ENCODE measurements at regions not wholly inside any gene's neighbourhood (a gene's known extent, or its start where the extent isn't known, plus 50 kb on each side); places are given as distances from the start of the nearest gene placed in this dataset.

GRCh38 chr2:220302756-220303155 is 675.3 kb downstream of the SLC4A3 start:
- no peak for DNase-seq

GRCh38 chr2:220309215-220309614 is 681.8 kb downstream of the SLC4A3 start:
- DNase-seq = no peak

GRCh38 chr2:220310451-220310861 is 683.0 kb downstream of the SLC4A3 start:
- no peak for DNase-seq

- no peak for DNase-seq
Measured at GRCh38 chr2:220315098-220315823, 687.8 kb downstream of the SLC4A3 start.

GRCh38 chr2:220318037-220318436 is 690.6 kb downstream of the SLC4A3 start:
- no peak for DNase-seq

- DNase-seq = no peak
Measured at GRCh38 chr2:220318508-220318907, 691.1 kb downstream of the SLC4A3 start.

- DNase-seq = no peak
Measured at GRCh38 chr2:220320326-220320725, 692.9 kb downstream of the SLC4A3 start.

- DNase-seq = no peak
Measured at GRCh38 chr2:220332886-220333285, 705.5 kb downstream of the SLC4A3 start.

- DNase-seq = no peak
Measured at GRCh38 chr2:220334210-220334609, 706.8 kb downstream of the SLC4A3 start.

GRCh38 chr2:220334871-220335590 is 707.6 kb downstream of the SLC4A3 start:
- DNase-seq = no peak

GRCh38 chr2:220335591-220335915 is 708.1 kb downstream of the SLC4A3 start:
- DNase-seq = no peak

GRCh38 chr2:220336771-220337170 is 709.3 kb downstream of the SLC4A3 start:
- DNase-seq = no peak

- DNase-seq = no peak
Measured at GRCh38 chr2:220337611-220338440, 710.4 kb downstream of the SLC4A3 start.

GRCh38 chr2:220341014-220341413 is 713.6 kb downstream of the SLC4A3 start:
- no peak for DNase-seq

GRCh38 chr2:220346919-220347318 is 719.5 kb downstream of the SLC4A3 start:
- DNase-seq = no peak

GRCh38 chr2:220347626-220348025 is 720.2 kb downstream of the SLC4A3 start:
- no peak for DNase-seq

GRCh38 chr2:220348206-220348605 is 720.8 kb downstream of the SLC4A3 start:
- no peak for DNase-seq

GRCh38 chr2:220353897-220354296 is 726.5 kb downstream of the SLC4A3 start:
- DNase-seq = no peak

GRCh38 chr2:220356076-220356475 is 728.6 kb downstream of the SLC4A3 start:
- no peak for DNase-seq

GRCh38 chr2:220365023-220365422 is 737.6 kb downstream of the SLC4A3 start:
- DNase-seq = no peak

- DNase-seq = no peak
Measured at GRCh38 chr2:220366765-220367164, 739.3 kb downstream of the SLC4A3 start.

- DNase-seq = no peak
Measured at GRCh38 chr2:220370764-220371163, 743.3 kb downstream of the SLC4A3 start.

- no peak for DNase-seq
Measured at GRCh38 chr2:220371211-220371610, 743.8 kb downstream of the SLC4A3 start.

- DNase-seq = no peak
Measured at GRCh38 chr2:220373878-220374277, 746.4 kb downstream of the SLC4A3 start.
